ENCODE measurements at regions not wholly inside any gene's neighbourhood (a gene's known extent, or its start where the extent isn't known, plus 50 kb on each side); places are given as distances from the start of the nearest gene placed in this dataset.

GRCh38 chr1:219401724-219402625 is 210.9 kb downstream of the ZC3H11B start:
- no peak for TF ChIP-seq CTCF (IDR thresholded peaks at IDR 0.05)
- DNase-seq (ENCODE audit: low spot score) (no peak), ATAC-seq (ENCODE audit: low FRiP score) (no peak)

GRCh38 chr1:219399446-219399845 is 213.5 kb downstream of the ZC3H11B start:
- TF ChIP-seq CTCF (IDR thresholded peaks at IDR 0.05): no peak
- ATAC-seq (ENCODE audit: low FRiP score) (no peak), DNase-seq (ENCODE audit: low spot score) (no peak)

- no peak for TF ChIP-seq CTCF (IDR thresholded peaks at IDR 0.05)
- no peak for DNase-seq (ENCODE audit: low spot score)
- ATAC-seq (ENCODE audit: low FRiP score): no peak
Measured at GRCh38 chr1:219398815-219399396, 214.0 kb downstream of the ZC3H11B start.

- TF ChIP-seq CTCF (IDR thresholded peaks at IDR 0.05): no peak
- ATAC-seq (ENCODE audit: low FRiP score) (no peak), DNase-seq (ENCODE audit: low spot score) (no peak)
Measured at GRCh38 chr1:219397511-219397910, 215.4 kb downstream of the ZC3H11B start.

GRCh38 chr1:219391297-219391696 is 217.6 kb downstream of the LYPLAL1 start:
- TF ChIP-seq CTCF (IDR thresholded peaks at IDR 0.05): no peak
- DNase-seq (ENCODE audit: low spot score) (no peak), ATAC-seq (ENCODE audit: low FRiP score) (no peak)

- ATAC-seq (ENCODE audit: low FRiP score): no peak
Measured at GRCh38 chr1:219387211-219387610, 213.5 kb downstream of the LYPLAL1 start.

More at GRCh38 chr1:219387211-219387610, 213.5 kb downstream of the LYPLAL1 start:
- no peak for TF ChIP-seq CTCF (IDR thresholded peaks at IDR 0.05)
- DNase-seq (ENCODE audit: low spot score): no peak

Measured in omental fat pad (tissue), 3 donors.